Mucosa of descending colon (tissue), 3 donors: ENCODE measurements at regions not wholly inside any gene's neighbourhood (a gene's known extent, or its start where the extent isn't known, plus 50 kb on each side); places are given as distances from the start of the nearest gene placed in this dataset.

Source experiments
- ATAC-seq: fragments of 200-7000 bp; cut with Tn5 transposase; one replicate; pipeline ENCODE4 v1.9.1; 2020; ENCODE audit warnings: mild to moderate bottlenecking, moderate library complexity
- DNase-seq, 3 donors: peaks; one replicate each; pipeline ENCODE4 v3.0.0-alpha.2; 2020
- H3K36me3 ChIP-seq: fragments of 200-600 bp; one replicate; pipeline ENCODE4 v1.8.0; 2021; ENCODE audit warnings: low read depth, mild to moderate bottlenecking
- H3K4me1 ChIP-seq: fragments of 200-600 bp; one replicate; pipeline ENCODE4 v1.8.0; 2021; ENCODE audit warnings: low read depth, mild to moderate bottlenecking
- H3K4me3 ChIP-seq: fragments of 200-600 bp; one replicate; pipeline ENCODE4 v1.8.0; 2021; ENCODE audit warnings: mild to moderate bottlenecking
- H3K9me3 ChIP-seq: fragments of 200-600 bp; one replicate; pipeline ENCODE4 v1.8.0; 2021; ENCODE audit warnings: mild to moderate bottlenecking
- intact Hi-C, 2 donors: fragments of 100-400 bp; cut with DNase I in 1 of 2; cut with micrococcal nuclease in 1 of 2; formaldehyde crosslinking; loops; one replicate each; pipeline versions ENCODE4 v1.11.0 to v1.11.1; 2022; cut with DNase I, micrococcal nuclease
- TF ChIP-seq, protein P1 (sequence below): fragments of 200-600 bp; IDR thresholded peaks from one replicate; pipeline ENCODE4 v1.8.0; 2022; ENCODE audit warnings: antibody characterized with exemption, mild to moderate bottlenecking
- donor health status: DM: no; HTN: no; CAD: no; lungs with moderate emphysema.
- donor health status: DM: no; HTN: no; CAD: no.
- donor health status: DM: no; HTN: yes; CAD: no.

DNA sequence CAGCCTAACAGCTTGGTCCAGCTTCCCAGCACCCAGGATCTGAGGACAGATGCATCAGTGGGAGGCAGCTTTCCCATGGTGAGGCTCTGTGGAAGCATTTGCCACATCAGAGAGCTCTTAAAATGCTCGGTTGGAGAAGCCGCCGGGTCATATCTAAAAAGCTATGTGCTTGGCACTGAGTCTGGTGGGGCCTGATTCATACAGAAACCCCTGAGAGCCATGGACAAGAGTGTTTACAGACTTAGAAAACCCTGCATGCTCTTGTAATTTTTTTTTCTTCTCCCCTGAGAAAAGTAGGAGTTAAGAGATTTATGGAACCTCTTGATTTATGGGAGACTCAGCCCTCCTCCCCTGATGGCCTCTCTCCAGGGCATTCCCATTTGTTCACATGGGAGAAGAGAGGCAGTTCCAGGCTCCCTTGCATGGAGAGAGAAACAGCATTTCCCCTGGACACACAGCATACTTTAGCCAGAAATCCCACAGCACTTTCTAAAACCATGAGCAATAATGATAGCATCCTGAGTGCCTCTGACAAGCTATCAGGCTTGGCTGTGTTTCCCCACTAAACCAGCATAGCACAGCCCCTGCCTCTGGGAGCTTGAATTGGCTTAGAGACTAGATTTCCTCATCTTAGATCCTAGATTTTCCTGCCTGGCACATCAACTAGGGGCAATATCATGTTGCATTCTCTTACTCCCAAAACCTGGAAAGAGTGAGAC is 322.1 kb upstream of the AUTS2 start:
- Histone ChIP-seq H3K36me3 (no peaks in the 10 kb centered on the region), H3K4me3 (no peak overlapping the region), H3K9me3 (peaks cover 36% of the 10 kb centered on the region), H3K4me1 (no peaks in the 10 kb centered on the region)
- ATAC-seq, result peak; percentile 43
- intact Hi-C loops, result no loop called here
- TF ChIP-seq, protein P1, sequence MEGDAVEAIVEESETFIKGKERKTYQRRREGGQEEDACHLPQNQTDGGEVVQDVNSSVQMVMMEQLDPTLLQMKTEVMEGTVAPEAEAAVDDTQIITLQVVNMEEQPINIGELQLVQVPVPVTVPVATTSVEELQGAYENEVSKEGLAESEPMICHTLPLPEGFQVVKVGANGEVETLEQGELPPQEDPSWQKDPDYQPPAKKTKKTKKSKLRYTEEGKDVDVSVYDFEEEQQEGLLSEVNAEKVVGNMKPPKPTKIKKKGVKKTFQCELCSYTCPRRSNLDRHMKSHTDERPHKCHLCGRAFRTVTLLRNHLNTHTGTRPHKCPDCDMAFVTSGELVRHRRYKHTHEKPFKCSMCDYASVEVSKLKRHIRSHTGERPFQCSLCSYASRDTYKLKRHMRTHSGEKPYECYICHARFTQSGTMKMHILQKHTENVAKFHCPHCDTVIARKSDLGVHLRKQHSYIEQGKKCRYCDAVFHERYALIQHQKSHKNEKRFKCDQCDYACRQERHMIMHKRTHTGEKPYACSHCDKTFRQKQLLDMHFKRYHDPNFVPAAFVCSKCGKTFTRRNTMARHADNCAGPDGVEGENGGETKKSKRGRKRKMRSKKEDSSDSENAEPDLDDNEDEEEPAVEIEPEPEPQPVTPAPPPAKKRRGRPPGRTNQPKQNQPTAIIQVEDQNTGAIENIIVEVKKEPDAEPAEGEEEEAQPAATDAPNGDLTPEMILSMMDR, result no peak
- DNase-seq, result peak in 1 of 3 donors; percentile 19

DNA sequence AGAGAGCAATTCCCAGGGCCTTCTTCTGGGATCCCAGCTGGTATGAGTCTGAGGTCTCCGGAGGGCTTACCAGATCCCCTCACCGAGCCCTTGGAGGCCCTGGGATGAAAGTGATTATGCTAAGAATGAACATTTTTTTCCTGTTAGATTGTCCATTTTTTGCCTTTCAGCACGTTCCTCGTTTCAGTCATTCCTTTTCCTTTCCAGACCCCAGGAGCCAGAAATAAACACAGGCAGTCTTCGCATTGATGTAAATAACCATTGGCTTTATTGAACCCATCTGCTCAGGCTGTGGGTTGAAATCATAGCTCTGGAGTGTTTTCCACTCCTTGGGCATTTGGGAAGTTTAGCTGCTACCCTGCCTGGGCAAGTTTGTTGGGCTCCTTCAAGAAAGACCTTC is 320.9 kb upstream of the AUTS2 start:
- ATAC-seq (no peak), DNase-seq (no peak)
- Histone ChIP-seq H3K36me3 (no peaks in the 10 kb centered on the region), H3K4me1 (no peaks in the 10 kb centered on the region), H3K9me3 (peaks cover 42% of the 10 kb centered on the region), H3K4me3 (no peak overlapping the region)
- intact Hi-C loops, result no loop called here
- TF ChIP-seq, protein P1, result no peak

DNA sequence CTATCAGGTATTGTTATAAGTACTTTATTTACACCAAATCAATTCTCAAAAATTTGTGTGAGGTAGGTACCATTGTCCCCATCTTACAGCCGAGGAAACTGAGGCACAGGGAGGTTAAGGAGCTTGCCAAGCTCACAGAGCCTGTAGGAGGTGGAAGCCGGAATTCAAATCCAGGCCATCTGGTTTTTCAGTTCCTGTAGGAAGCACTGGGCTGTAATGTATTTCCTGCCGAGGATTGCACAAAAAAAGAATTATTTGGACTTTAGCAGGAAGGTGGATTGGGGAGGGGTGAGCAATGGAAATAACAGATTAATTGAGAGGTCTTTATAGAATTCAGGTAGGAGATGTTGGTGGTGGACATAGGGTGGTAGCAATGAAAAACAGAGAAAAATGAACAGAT is 315.3 kb upstream of the AUTS2 start:
- TF ChIP-seq, protein P1, result no peak
- no peak for ATAC-seq
- Histone ChIP-seq H3K9me3 (peaks cover 36% of the 10 kb centered on the region), H3K36me3 (no peaks in the 10 kb centered on the region), H3K4me1 (no peaks in the 10 kb centered on the region), H3K4me3 (no peak overlapping the region)
- intact Hi-C loops, result no loop called here
- no peak for DNase-seq

DNA sequence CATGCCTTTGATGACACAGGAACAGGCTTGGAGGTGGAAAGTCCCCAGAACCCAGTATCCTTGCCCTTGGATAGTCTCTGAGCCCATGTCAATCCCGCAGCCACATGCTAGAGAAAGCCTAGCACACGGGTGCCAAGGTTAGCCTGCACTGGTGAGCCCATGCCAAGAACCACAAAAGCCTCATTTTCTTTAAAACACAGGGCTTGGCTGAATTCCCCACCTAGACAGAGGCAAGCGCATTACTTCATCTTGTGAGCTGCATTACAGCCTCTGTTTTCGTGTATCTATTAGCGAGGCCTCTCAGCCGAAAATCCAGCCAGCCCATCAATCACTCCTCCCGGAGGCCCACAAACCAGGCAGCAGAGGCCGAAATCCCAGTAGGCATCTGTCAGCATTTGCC is 314.9 kb upstream of the AUTS2 start:
- Histone ChIP-seq H3K4me1 (no peaks in the 10 kb centered on the region), H3K9me3 (peaks cover 34% of the 10 kb centered on the region), H3K4me3 (no peak overlapping the region), H3K36me3 (no peaks in the 10 kb centered on the region)
- no peak for DNase-seq
- TF ChIP-seq, protein P1, result no peak
- intact Hi-C loops, result no loop called here
- ATAC-seq, result no peak

DNA sequence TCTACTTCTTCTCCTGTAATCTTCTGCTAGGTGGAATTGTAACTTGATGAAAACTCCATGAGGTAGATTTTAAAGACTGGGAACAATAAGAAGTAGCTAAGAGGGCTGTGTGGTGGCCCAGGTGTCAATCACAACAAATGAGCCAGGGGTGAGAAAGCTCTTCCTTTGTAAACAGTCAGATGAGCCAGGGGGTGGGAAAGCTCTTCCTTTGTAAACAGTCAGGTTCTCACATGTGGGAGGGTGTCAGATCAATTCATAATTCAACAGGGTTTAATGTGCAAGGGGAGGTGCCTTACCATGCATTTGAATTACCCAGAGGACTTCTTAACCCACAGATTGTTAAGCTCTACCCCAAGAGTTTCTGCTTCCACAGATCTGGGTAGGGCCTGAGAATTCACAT is 312.4 kb upstream of the AUTS2 start:
- Histone ChIP-seq H3K9me3 (peaks cover 34% of the 10 kb centered on the region), H3K4me1 (no peaks in the 10 kb centered on the region), H3K4me3 (no peak overlapping the region), H3K36me3 (no peaks in the 10 kb centered on the region)
- TF ChIP-seq, protein P1, result no peak
- no peak for ATAC-seq
- intact Hi-C loops, result no loop called here
- DNase-seq, result no peak

DNA sequence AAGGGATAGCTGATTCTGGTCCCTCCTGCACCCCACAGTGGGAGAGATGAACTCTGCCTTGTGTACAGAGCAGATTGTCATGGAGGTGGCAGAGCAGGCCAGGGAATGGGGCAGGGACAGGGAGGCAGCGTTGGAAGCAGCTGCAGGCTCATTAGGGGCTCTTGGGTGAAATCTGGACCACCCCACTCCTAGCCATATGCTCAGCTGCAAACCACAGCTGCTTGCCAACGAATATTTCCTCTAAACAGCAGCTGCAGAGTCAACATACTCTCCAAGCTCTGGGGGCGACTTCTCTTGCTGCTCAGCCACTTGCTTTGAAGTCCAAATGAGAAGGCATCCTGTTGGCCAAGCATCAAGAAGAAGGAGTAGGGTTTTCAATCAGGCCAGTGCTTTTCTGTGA is 302.3 kb upstream of the AUTS2 start:
- Histone ChIP-seq H3K36me3 (no peaks in the 10 kb centered on the region), H3K4me3 (no peak overlapping the region), H3K9me3 (peaks cover 36% of the 10 kb centered on the region), H3K4me1 (no peaks in the 10 kb centered on the region)
- ATAC-seq (no peak), DNase-seq (no peak)
- TF ChIP-seq, protein P1, result no peak
- intact Hi-C loops, result no loop called here
